GM13976 (cell line): ENCODE measurements at regions not wholly inside any gene's neighbourhood (a gene's known extent, or its start where the extent isn't known, plus 50 kb on each side); places are given as distances from the start of the nearest gene placed in this dataset.

Experiments
- DNase-seq: peaks from one replicate; pipeline ENCODE4 v3.0.0; 2012; ENCODE audit warnings: low spot score
- CTCF ChIP-seq: IDR thresholded peaks from 2 replicates; pipeline ENCODE4 v1.5.1; 2012; ENCODE audit warnings: borderline replicate concordance, mild to moderate bottlenecking; ENCODE audit not compliant: insufficient read depth; ENCODE audit errors: extremely low read depth, missing control alignments, control extremely low read depth
- in situ Hi-C: fragments of 300-500 bp; cut with MboI; formaldehyde crosslinking; loops from one replicate; pipeline ENCODE4 v1.12.0; 2022; ENCODE audit warnings: low sequenced_read_pairs, mixed read lengths, inconsistent platforms; ENCODE audit not compliant: unreplicated experiment

GRCh38 chr4:144494280-144494679 is 151.7 kb upstream of the HHIP start:
- in situ Hi-C loops: no loop called here
- no peak for DNase-seq
- no peak for TF ChIP-seq CTCF

- TF ChIP-seq CTCF: no peak
- in situ Hi-C loops: no loop called here
- DNase-seq: no peak
Measured at GRCh38 chr4:144495944-144496343, 150.0 kb upstream of the HHIP start.

GRCh38 chr4:144499777-144500176 is 146.2 kb upstream of the HHIP start:
- in situ Hi-C loops: no loop called here
- DNase-seq: no peak
- no peak for TF ChIP-seq CTCF

- DNase-seq: no peak
- no peak for TF ChIP-seq CTCF
- in situ Hi-C loops: no loop called here
Measured at GRCh38 chr4:144501231-144501780, 144.7 kb upstream of the HHIP start.

- in situ Hi-C loops: no loop called here
- no peak for DNase-seq
- TF ChIP-seq CTCF: no peak
Measured at GRCh38 chr4:144504883-144505282, 141.1 kb upstream of the HHIP start.

- in situ Hi-C loops: no loop called here
- TF ChIP-seq CTCF: no peak
- DNase-seq: no peak
Measured at GRCh38 chr4:144507311-144508101, 138.4 kb upstream of the HHIP start.
